ENCODE measurements at regions not wholly inside any gene's neighbourhood (a gene's known extent, or its start where the extent isn't known, plus 50 kb on each side); places are given as distances from the start of the nearest gene placed in this dataset.

DNA sequence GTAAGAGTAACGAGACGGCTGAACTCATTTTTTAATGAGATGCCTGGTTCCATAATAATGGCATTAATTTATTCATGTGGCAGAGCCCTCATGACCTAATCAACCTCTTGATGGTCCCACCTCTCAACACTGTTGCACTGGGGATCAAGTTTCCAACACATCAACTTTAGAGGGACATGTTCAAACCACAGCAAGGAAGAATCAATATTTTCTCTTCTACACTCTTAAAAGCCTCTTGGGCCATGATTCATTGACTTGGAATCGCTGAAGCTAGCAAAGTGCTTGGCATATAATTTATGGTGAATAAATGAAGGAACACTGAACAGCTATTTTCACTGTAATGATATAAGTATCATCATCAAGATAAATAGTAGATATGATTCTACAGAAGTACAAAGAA is 333.0 kb downstream of the TNS1 start:
- no peak overlapping the region for H3K4me3 ChIP-seq (ENCODE audit: low read length)
- no peaks in the 10 kb centered on the region for H3K27me3 ChIP-seq (replicated peaks; ENCODE audit: control insufficient read depth, insufficient read depth, low read length)
- no peaks in the 10 kb centered on the region for H3K36me3 ChIP-seq (ENCODE audit: control insufficient read depth, insufficient read depth, low read length, severe bottlenecking)
- no peaks in the 10 kb centered on the region for H3K9me3 ChIP-seq (ENCODE audit: control insufficient read depth, low read length)
- no peak for DNase-seq (ENCODE audit: low read depth)
- H3K4me1 ChIP-seq (ENCODE audit: control insufficient read depth, insufficient read depth, low read length), result peaks cover 56% of the 10 kb centered on the region
- H3K9ac ChIP-seq (ENCODE audit: low read length), result no peak overlapping the region

DNA sequence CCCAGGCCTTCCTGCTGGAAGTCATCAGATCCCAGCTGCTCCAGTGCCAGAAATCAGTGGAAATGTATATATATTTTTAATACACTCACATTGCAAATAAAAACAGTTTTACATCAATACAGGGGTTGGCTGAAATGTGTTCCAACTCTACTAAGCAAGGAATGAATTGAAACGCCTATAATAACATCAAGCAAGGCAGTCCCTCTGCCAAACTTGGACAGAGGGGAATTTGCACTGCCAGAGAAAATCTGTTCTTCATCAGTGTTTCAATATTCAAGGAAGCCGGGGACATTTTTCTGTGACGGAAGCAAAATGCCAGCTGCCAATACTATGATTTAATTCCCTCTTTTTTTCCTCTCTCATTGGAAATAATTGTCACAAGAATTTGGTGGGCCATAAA is 335.3 kb downstream of the TNS1 start:
- DNase-seq (ENCODE audit: low read depth), result peak; percentile 88
- Histone ChIP-seq H3K9ac (ENCODE audit: low read length) (peak overlapping the region; percentile 65), H3K27me3 (replicated peaks; ENCODE audit: control insufficient read depth, insufficient read depth, low read length) (no peaks in the 10 kb centered on the region), H3K36me3 (ENCODE audit: control insufficient read depth, insufficient read depth, low read length, severe bottlenecking) (no peaks in the 10 kb centered on the region), H3K9me3 (ENCODE audit: control insufficient read depth, low read length) (no peaks in the 10 kb centered on the region), H3K4me1 (ENCODE audit: control insufficient read depth, insufficient read depth, low read length) (peaks cover 57% of the 10 kb centered on the region), H3K4me3 (ENCODE audit: low read length) (peak overlapping the region; percentile 16)

DNA sequence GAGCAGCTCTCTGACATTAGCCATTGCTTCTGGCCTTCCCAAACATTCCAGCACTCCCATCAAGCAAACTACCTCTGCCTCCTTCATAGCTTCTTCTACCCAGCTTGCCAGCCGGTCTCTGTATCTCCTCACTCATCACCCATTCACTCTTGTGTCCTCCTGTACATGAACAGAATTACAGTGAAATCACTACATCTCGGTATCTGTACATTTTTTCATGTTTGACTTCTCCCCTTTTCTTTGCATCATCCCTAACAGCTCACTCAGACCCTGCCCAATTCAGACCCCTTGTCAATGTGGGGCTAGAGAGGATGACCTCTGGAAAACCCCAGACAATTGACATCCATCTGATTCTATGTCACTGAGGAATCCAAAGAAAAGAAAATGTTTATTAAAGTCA is 335.8 kb downstream of the TNS1 start:
- peak overlapping the region; percentile 65 for H3K9ac ChIP-seq (ENCODE audit: low read length)
- H3K36me3 ChIP-seq (ENCODE audit: control insufficient read depth, insufficient read depth, low read length, severe bottlenecking), result no peaks in the 10 kb centered on the region
- H3K9me3 ChIP-seq (ENCODE audit: control insufficient read depth, low read length), result no peaks in the 10 kb centered on the region
- H3K4me1 ChIP-seq (ENCODE audit: control insufficient read depth, insufficient read depth, low read length), result peaks cover 61% of the 10 kb centered on the region
- DNase-seq (ENCODE audit: low read depth), result no peak
- peak overlapping the region; percentile 16 for H3K4me3 ChIP-seq (ENCODE audit: low read length)
- H3K27me3 ChIP-seq (replicated peaks; ENCODE audit: control insufficient read depth, insufficient read depth, low read length), result no peaks in the 10 kb centered on the region

DNA sequence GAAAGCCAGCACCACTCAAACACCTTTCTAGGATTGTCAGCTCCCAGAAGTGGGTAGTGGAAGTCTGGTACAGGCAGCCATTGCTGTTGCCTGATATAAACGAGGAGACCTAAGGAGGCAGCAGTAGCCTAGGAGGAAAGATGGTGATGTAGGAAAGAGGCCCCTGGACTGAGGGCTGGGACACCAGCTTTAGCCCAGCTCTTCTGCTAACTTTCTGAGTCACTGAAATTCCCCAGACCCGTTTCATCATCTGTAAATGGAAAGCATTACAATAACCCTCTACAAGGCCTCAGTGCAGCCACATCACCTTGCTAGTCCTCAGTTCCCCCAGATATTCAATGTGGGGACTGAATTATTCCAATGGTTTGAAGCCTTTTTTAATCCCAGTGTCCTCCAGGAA is 336.5 kb downstream of the TNS1 start:
- DNase-seq (ENCODE audit: low read depth), result peak; percentile 80

DNA sequence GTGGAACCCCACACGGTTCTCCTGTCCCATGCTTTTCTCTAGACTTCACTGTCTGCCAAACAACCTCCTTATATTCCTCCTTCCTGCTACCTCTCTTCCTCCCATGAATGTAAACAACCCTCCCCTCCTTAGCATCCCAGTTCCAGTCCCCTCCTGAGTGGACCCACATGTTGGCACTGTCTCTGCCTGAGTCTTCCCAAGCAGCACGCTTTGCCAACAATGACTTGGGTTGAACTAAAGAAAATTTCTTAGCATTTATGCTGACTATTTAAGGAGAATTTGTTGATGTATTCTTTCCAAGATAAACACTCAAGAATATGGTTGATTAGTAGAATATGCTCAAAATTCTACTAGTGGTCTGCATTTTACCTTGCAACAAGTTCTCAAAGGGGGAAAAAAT is 338.0 kb downstream of the TNS1 start:
- Histone ChIP-seq H3K9ac (ENCODE audit: low read length) (no peak overlapping the region), H3K9me3 (ENCODE audit: control insufficient read depth, low read length) (no peaks in the 10 kb centered on the region), H3K4me3 (ENCODE audit: low read length) (no peak overlapping the region), H3K27me3 (replicated peaks; ENCODE audit: control insufficient read depth, insufficient read depth, low read length) (no peaks in the 10 kb centered on the region), H3K4me1 (ENCODE audit: control insufficient read depth, insufficient read depth, low read length) (peaks cover 71% of the 10 kb centered on the region), H3K36me3 (ENCODE audit: control insufficient read depth, insufficient read depth, low read length, severe bottlenecking) (no peaks in the 10 kb centered on the region)
- peak; percentile 41 for DNase-seq (ENCODE audit: low read depth)

More for the DNA sequence above, 336.5 kb downstream of the TNS1 start:
- H3K4me3 ChIP-seq (ENCODE audit: low read length), result no peak overlapping the region
- H3K36me3 ChIP-seq (ENCODE audit: control insufficient read depth, insufficient read depth, low read length, severe bottlenecking), result no peaks in the 10 kb centered on the region
- peaks cover 68% of the 10 kb centered on the region for H3K4me1 ChIP-seq (ENCODE audit: control insufficient read depth, insufficient read depth, low read length)
- no peak overlapping the region for H3K9ac ChIP-seq (ENCODE audit: low read length)
- no peaks in the 10 kb centered on the region for H3K9me3 ChIP-seq (ENCODE audit: control insufficient read depth, low read length)
- H3K27me3 ChIP-seq (replicated peaks; ENCODE audit: control insufficient read depth, insufficient read depth, low read length), result no peaks in the 10 kb centered on the region

DNA sequence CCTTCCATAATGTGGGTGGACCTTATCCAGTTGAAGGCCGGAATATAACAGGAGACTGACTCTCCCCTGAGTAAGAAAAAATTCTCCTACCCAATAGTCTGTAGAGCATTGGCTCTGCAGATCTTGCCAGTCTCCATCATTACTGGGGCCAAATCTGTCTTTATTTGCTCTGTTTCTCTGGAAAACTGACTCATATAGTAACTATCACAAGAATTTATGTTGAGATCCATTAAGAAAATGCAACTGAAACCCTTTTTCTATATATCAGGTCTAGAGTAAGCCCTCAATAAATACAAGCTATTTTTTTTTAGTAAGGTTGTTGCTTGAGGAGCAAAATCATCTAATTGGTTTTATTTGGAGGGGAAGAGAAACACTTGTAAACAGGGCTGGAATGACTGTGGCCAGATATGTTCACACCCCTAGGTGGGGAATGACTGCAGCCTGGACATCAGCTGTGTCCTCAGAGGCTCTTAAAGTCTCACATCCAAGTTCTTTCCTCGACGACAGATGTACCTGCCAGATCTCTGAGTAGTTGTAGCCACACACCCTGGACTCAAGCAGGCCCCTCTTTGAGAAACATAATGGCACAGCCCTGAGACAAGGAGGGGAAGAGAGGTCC is 339.7 kb downstream of the TNS1 start:
- Histone ChIP-seq H3K4me3 (ENCODE audit: low read length) (no peak overlapping the region), H3K36me3 (ENCODE audit: control insufficient read depth, insufficient read depth, low read length, severe bottlenecking) (no peaks in the 10 kb centered on the region), H3K9ac (ENCODE audit: low read length) (peak overlapping the region; percentile 15), H3K27me3 (replicated peaks; ENCODE audit: control insufficient read depth, insufficient read depth, low read length) (no peaks in the 10 kb centered on the region), H3K9me3 (ENCODE audit: control insufficient read depth, low read length) (no peaks in the 10 kb centered on the region), H3K4me1 (ENCODE audit: control insufficient read depth, insufficient read depth, low read length) (peaks cover 65% of the 10 kb centered on the region)
- peak; percentile 48 for DNase-seq (ENCODE audit: low read depth)

DNA sequence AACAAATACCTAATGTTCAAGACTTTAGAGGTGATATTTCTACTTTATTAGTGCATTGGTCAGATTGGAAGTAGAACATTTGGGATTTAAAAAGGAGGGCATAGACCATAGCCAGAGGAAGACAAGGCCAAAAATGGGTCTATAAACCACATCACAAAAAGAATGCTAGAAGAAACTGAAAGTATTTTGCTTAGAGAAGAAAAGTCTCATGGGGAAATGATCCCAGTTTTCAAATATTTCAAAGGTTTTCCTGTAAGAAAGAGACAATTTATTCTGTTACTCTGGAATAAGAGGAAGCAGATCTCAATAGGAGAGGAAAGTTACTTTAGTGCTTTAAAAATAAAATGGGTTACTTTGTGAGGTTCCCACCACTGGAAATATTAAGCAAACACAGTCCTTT is 341.4 kb downstream of the TNS1 start:
- no peak overlapping the region for H3K4me3 ChIP-seq (ENCODE audit: low read length)
- H3K9me3 ChIP-seq (ENCODE audit: control insufficient read depth, low read length), result no peaks in the 10 kb centered on the region
- DNase-seq (ENCODE audit: low read depth), result no peak
- H3K9ac ChIP-seq (ENCODE audit: low read length), result peak overlapping the region; percentile 66
- no peaks in the 10 kb centered on the region for H3K27me3 ChIP-seq (replicated peaks; ENCODE audit: control insufficient read depth, insufficient read depth, low read length)
- no peaks in the 10 kb centered on the region for H3K36me3 ChIP-seq (ENCODE audit: control insufficient read depth, insufficient read depth, low read length, severe bottlenecking)
- peaks cover 49% of the 10 kb centered on the region for H3K4me1 ChIP-seq (ENCODE audit: control insufficient read depth, insufficient read depth, low read length)

DNA sequence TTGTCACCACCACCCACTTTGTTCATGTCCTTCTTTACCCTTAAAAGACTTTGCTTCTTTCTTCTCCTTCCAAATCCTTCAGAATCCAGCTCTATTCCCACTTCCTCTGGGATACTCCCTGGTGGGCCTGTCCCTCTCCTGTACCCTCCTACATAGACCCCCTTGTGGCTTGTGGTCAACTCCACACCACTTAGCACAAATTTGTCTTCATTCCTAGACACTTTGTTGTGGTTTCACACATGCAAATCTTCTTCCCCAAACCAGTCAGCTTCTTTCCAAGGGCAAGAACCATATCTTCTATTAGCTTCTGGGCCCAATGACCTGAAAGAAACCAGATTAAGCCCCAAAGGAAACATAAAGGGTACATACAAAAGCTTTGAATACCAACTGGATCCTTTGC is 342.4 kb downstream of the TNS1 start:
- DNase-seq (ENCODE audit: low read depth), result no peak
- H3K4me1 ChIP-seq (ENCODE audit: control insufficient read depth, insufficient read depth, low read length), result peaks cover 48% of the 10 kb centered on the region
- H3K4me3 ChIP-seq (ENCODE audit: low read length), result no peak overlapping the region
- H3K9me3 ChIP-seq (ENCODE audit: control insufficient read depth, low read length), result no peaks in the 10 kb centered on the region
- H3K27me3 ChIP-seq (replicated peaks; ENCODE audit: control insufficient read depth, insufficient read depth, low read length), result no peaks in the 10 kb centered on the region
- no peaks in the 10 kb centered on the region for H3K36me3 ChIP-seq (ENCODE audit: control insufficient read depth, insufficient read depth, low read length, severe bottlenecking)
- H3K9ac ChIP-seq (ENCODE audit: low read length), result no peak overlapping the region

DNA sequence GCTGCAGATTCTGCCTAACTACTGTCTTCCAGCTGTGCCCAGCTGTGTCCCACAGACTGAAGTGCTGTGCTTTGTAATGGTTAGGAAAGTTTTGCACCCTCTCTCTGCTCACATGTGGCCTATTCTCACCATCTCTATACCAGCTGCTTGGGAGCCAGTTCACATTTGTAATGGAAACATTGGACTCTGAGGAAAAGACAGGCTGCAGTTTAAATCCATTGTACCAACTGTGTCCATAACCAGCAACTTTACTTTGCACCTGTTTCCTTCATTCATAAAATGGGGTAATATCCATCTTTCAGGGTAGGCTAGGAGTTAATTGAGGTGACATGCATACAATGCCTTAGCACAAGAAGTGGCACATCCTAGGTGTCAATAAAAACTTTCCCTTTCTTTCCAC is 344.0 kb downstream of the TNS1 start:
- Histone ChIP-seq H3K9me3 (ENCODE audit: control insufficient read depth, low read length) (no peaks in the 10 kb centered on the region), H3K4me1 (ENCODE audit: control insufficient read depth, insufficient read depth, low read length) (peaks cover 46% of the 10 kb centered on the region), H3K36me3 (ENCODE audit: control insufficient read depth, insufficient read depth, low read length, severe bottlenecking) (no peaks in the 10 kb centered on the region), H3K27me3 (replicated peaks; ENCODE audit: control insufficient read depth, insufficient read depth, low read length) (no peaks in the 10 kb centered on the region), H3K9ac (ENCODE audit: low read length) (no peak overlapping the region), H3K4me3 (ENCODE audit: low read length) (no peak overlapping the region)
- DNase-seq (ENCODE audit: low read depth), result no peak

DNA sequence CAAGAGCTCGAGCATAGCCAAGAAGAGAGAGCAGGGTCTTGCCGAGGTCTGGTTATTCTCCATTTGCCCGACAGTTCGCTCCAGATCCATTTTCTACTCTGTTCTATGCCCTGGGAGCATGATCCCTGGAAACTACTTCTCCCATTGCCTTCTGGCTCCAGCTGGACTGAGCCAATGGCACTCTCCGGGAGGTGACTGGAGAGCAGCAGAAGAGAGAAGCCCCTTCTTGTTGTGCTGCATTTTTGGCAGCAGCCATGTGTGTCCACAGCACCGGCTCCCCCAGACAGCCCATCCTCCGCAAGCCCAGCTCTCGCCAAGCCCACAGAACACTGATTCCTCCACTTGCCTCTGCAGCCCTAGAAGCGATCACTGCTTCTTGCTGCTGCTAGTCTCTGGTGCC is 345.5 kb downstream of the TNS1 start:
- no peaks in the 10 kb centered on the region for H3K9me3 ChIP-seq (ENCODE audit: control insufficient read depth, low read length)
- H3K27me3 ChIP-seq (replicated peaks; ENCODE audit: control insufficient read depth, insufficient read depth, low read length), result no peaks in the 10 kb centered on the region
- H3K36me3 ChIP-seq (ENCODE audit: control insufficient read depth, insufficient read depth, low read length, severe bottlenecking), result no peaks in the 10 kb centered on the region
- no peak overlapping the region for H3K9ac ChIP-seq (ENCODE audit: low read length)
- peaks cover 47% of the 10 kb centered on the region for H3K4me1 ChIP-seq (ENCODE audit: control insufficient read depth, insufficient read depth, low read length)
- DNase-seq (ENCODE audit: low read depth), result no peak
- no peak overlapping the region for H3K4me3 ChIP-seq (ENCODE audit: low read length)

DNA sequence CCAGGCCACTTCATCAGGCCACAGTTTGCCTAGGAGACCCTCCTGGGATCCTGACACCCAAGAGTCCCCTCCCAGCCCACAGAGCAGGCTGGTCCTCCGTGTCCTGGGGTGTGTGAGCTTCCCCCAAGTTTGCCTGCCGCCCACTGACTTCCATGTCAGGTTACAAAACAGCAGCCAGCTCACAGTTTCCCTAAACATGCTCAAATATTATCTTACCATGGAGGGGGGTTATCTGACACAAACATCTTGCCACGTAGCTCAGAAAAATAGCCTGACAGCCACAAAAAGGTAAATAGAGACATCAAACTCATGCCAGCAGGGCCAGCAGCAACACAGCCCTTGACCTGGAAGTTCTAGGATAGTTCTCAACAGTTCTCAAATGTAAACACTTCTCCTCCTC is 346.5 kb downstream of the TNS1 start:
- Histone ChIP-seq H3K4me3 (ENCODE audit: low read length) (no peak overlapping the region), H3K9me3 (ENCODE audit: control insufficient read depth, low read length) (no peaks in the 10 kb centered on the region), H3K27me3 (replicated peaks; ENCODE audit: control insufficient read depth, insufficient read depth, low read length) (no peaks in the 10 kb centered on the region), H3K9ac (ENCODE audit: low read length) (no peak overlapping the region), H3K36me3 (ENCODE audit: control insufficient read depth, insufficient read depth, low read length, severe bottlenecking) (no peaks in the 10 kb centered on the region), H3K4me1 (ENCODE audit: control insufficient read depth, insufficient read depth, low read length) (peaks cover 46% of the 10 kb centered on the region)
- no peak for DNase-seq (ENCODE audit: low read depth)

DNA sequence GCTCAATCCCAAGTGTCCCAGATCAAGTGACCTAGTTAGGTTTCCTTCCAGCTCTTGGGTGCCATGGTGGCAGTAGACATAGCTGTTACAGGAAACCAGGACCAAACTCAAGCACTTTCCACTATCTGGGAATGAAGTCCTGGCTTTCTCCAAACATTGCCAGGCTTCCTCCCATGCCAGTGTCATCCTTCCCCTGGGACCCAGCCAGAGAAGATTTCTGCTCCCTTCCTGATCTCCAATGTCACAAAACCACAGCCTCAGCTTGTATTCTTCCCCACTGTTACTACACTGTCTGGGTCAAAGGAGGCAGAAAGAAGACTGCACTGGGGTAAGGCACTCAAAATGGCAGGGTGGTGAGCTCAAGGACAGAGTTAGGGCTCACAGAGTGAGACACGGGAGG is 347.1 kb downstream of the TNS1 start:
- H3K9me3 ChIP-seq (ENCODE audit: control insufficient read depth, low read length), result no peaks in the 10 kb centered on the region
- DNase-seq (ENCODE audit: low read depth), result no peak
- no peak overlapping the region for H3K4me3 ChIP-seq (ENCODE audit: low read length)
- no peaks in the 10 kb centered on the region for H3K27me3 ChIP-seq (replicated peaks; ENCODE audit: control insufficient read depth, insufficient read depth, low read length)
- H3K9ac ChIP-seq (ENCODE audit: low read length), result no peak overlapping the region
- peaks cover 39% of the 10 kb centered on the region for H3K4me1 ChIP-seq (ENCODE audit: control insufficient read depth, insufficient read depth, low read length)
- H3K36me3 ChIP-seq (ENCODE audit: control insufficient read depth, insufficient read depth, low read length, severe bottlenecking), result no peaks in the 10 kb centered on the region

Measured in adipocyte (in vitro differentiated cells).